ENCODE measurements at regions not wholly inside any gene's neighbourhood (a gene's known extent, or its start where the extent isn't known, plus 50 kb on each side); places are given as distances from the start of the nearest gene placed in this dataset.

GRCh38 chr3:484341-484740 is 287.8 kb downstream of the CHL1 start:
- H3F3A ChIP-seq (ENCODE audit: low read depth) = no peaks in the 10 kb centered on the region
- no peak overlapping the region for H2AFZ ChIP-seq (ENCODE audit: low read length)
- no peaks in the 10 kb centered on the region for H3K36me3 ChIP-seq (ENCODE audit: insufficient read depth, low read length)
- no peak overlapping the region for H3K9ac ChIP-seq (ENCODE audit: low read depth, low read length, poor library complexity, severe bottlenecking)
- no peak for TF ChIP-seq EZH2phosphoT487 (IDR thresholded peaks at IDR 0.05; ENCODE audit: borderline replicate concordance)
- TF ChIP-seq CTCF (conservative IDR thresholded peaks at IDR 0.05; ENCODE audit: low read length) = no peak
- no peaks in the 10 kb centered on the region for H3K27me3 ChIP-seq (ENCODE audit: insufficient read depth, low read length, poor library complexity, severe bottlenecking)
- H3K9me2 ChIP-seq (replicated peaks; ENCODE audit: low read depth, low read length) = no peaks in the 10 kb centered on the region
- no peaks in the 10 kb centered on the region for H4K20me1 ChIP-seq (ENCODE audit: insufficient read depth, low read length, poor library complexity, severe bottlenecking)
- peaks cover 3% of the 10 kb centered on the region; the same call in 1 of the 2 replicates for H3K9me3 ChIP-seq (ENCODE audit: insufficient read depth, low read depth, low read length)
- H3K79me2 ChIP-seq (ENCODE audit: insufficient read depth, low read length) = no peaks in the 10 kb centered on the region
- H3K4me3 ChIP-seq (ENCODE audit: low read length, poor library complexity, severe bottlenecking) = no peak overlapping the region
- no peaks in the 10 kb centered on the region for H3K4me1 ChIP-seq (ENCODE audit: insufficient read depth, low read length, poor library complexity, severe bottlenecking)
- H3K4me2 ChIP-seq (ENCODE audit: low read depth, low read length, poor library complexity, severe bottlenecking) = no peak overlapping the region

- no peak overlapping the region for H2AFZ ChIP-seq (ENCODE audit: low read length)
- H4K20me1 ChIP-seq (ENCODE audit: insufficient read depth, low read length, poor library complexity, severe bottlenecking) = no peaks in the 10 kb centered on the region
- no peaks in the 10 kb centered on the region for H3K27me3 ChIP-seq (ENCODE audit: insufficient read depth, low read length, poor library complexity, severe bottlenecking)
- H3K4me1 ChIP-seq (ENCODE audit: insufficient read depth, low read length, poor library complexity, severe bottlenecking) = no peaks in the 10 kb centered on the region
- H3F3A ChIP-seq (ENCODE audit: low read depth) = no peaks in the 10 kb centered on the region
- no peak overlapping the region for H3K4me2 ChIP-seq (ENCODE audit: low read depth, low read length, poor library complexity, severe bottlenecking)
- no peak overlapping the region for H3K9ac ChIP-seq (ENCODE audit: low read depth, low read length, poor library complexity, severe bottlenecking)
- H3K9me2 ChIP-seq (replicated peaks; ENCODE audit: low read depth, low read length) = no peaks in the 10 kb centered on the region
- H3K36me3 ChIP-seq (ENCODE audit: insufficient read depth, low read length) = no peaks in the 10 kb centered on the region
- no peaks in the 10 kb centered on the region for H3K79me2 ChIP-seq (ENCODE audit: insufficient read depth, low read length)
- H3K9me3 ChIP-seq (ENCODE audit: insufficient read depth, low read depth, low read length) = peaks cover 3% of the 10 kb centered on the region; the same call in 1 of the 2 replicates
- no peak for TF ChIP-seq CTCF (conservative IDR thresholded peaks at IDR 0.05; ENCODE audit: low read length)
- no peak for TF ChIP-seq EZH2phosphoT487 (IDR thresholded peaks at IDR 0.05; ENCODE audit: borderline replicate concordance)
- no peak overlapping the region for H3K4me3 ChIP-seq (ENCODE audit: low read length, poor library complexity, severe bottlenecking)
These were observed 291.1 kb downstream of the CHL1 start for GRCh38 chr3:487614-488013.

GRCh38 chr3:492586-493316 is 296.2 kb downstream of the CHL1 start:
- Histone ChIP-seq H3K4me3 (ENCODE audit: low read length, poor library complexity, severe bottlenecking) (no peak overlapping the region), H3K9me2 (replicated peaks; ENCODE audit: low read depth, low read length) (no peaks in the 10 kb centered on the region), H2AFZ (ENCODE audit: low read length) (no peak overlapping the region), H3K4me2 (ENCODE audit: low read depth, low read length, poor library complexity, severe bottlenecking) (no peak overlapping the region), H3K27me3 (ENCODE audit: insufficient read depth, low read length, poor library complexity, severe bottlenecking) (no peaks in the 10 kb centered on the region), H3K9me3 (ENCODE audit: insufficient read depth, low read depth, low read length) (peaks cover 7% of the 10 kb centered on the region; the same call in 1 of the 2 replicates), H4K20me1 (ENCODE audit: insufficient read depth, low read length, poor library complexity, severe bottlenecking) (no peaks in the 10 kb centered on the region), H3K9ac (ENCODE audit: low read depth, low read length, poor library complexity, severe bottlenecking) (no peak overlapping the region), H3K36me3 (ENCODE audit: insufficient read depth, low read length) (no peaks in the 10 kb centered on the region), H3F3A (ENCODE audit: low read depth) (no peaks in the 10 kb centered on the region), H3K79me2 (ENCODE audit: insufficient read depth, low read length) (no peaks in the 10 kb centered on the region), H3K4me1 (ENCODE audit: insufficient read depth, low read length, poor library complexity, severe bottlenecking) (no peaks in the 10 kb centered on the region)
- TF ChIP-seq CTCF (conservative IDR thresholded peaks at IDR 0.05; ENCODE audit: low read length) = no peak
- no peak for TF ChIP-seq EZH2phosphoT487 (IDR thresholded peaks at IDR 0.05; ENCODE audit: borderline replicate concordance)

Measured in Loucy (cell line).